NCI-H1092 treated with DMSO at 0.1 percent for 48 hours (cell line): ENCODE measurements at regions not wholly inside any gene's neighbourhood (a gene's known extent, or its start where the extent isn't known, plus 50 kb on each side); places are given as distances from the start of the nearest gene placed in this dataset.

Experiments
- DNase-seq: peaks from one replicate; lab custom pipeline; 2025; lab: John Stamatoyannopoulos, UW

DNA sequence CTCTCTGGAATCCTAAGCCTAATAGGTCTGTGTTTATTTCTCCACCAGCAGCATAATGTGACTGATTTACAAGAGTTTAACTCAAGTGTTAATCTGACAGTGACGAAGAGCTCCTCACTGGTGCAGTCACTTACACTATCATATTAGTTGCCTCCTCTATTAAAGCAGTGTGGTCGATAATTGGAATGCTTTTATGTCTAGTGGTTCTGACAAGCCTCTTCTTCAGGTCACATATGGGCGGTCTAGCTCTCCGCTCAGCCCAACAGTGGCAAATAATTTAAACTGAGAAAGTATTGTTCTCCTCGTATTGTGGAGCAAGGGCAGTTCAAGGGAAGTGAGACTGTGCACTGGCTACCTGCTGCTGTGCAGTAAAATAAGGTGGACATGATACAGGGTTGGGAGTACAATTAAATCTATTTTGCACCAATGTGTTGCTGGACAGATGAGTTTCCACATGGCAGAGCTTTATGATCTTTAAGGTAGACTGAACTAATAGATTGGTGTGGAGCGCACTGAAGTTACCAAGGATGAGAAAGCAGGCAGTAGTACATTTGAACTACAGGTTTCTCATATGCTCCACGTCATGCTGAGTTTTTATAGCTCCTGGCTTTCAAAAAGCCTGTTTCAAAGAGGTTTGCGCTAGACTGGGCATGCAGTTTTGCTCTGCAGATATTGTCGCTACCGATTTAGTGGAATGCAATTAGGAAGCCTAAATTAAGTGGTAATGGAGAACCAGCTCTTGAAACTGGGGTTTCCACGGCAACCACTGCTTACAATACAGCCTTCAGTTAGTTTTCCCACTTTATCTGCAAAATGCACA lies 151.7 kb upstream of the POU3F3 start:
- peak; percentile 74 for DNase-seq

GRCh38 chr2:104703669-104704068 lies 150.2 kb upstream of the POU3F3 start:
- no peak for DNase-seq

- no peak for DNase-seq
Measured at GRCh38 chr2:104704496-104705245, 149.2 kb upstream of the POU3F3 start.

- no peak for DNase-seq
Measured at GRCh38 chr2:104707056-104707455, 146.9 kb upstream of the POU3F3 start.

DNA sequence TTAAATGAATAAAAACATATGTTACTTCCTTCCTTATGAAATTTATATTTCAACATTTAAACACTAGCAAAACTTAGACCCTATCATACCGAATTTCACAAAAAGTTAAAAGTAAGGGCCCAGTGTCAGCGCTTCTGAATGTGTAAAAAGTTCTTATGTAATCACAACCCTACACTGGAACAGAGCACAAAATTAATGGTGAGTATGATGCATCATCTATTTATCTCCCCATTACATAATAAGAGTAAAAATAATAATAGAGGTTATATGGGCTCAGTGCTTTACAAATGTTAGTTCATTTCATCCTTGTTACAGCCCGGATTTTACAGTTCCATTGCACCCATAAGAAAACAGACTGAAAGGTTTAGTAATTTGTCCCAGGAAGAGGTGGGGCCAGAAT lies 144.9 kb upstream of the POU3F3 start:
- no peak for DNase-seq

DNA sequence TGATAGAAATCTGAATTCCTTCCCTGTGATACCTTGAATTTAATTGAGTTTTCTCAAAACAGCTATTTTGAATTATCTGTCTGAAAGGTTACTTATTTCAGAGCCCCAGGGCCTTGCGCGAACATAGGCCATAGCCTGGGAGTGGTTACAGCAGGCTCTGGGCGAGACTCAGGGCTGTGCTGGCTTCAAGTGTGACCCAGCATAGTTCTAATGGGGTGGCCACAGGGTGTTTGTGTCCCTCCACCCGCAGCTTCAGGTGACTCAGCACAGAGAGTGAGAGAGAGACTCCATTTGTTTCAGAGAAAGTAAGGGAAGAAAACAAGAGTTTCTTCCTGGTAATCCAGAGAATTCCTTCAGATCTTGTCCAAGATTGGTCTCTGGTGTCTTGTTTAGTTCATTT lies 137.9 kb upstream of the POU3F3 start:
- DNase-seq: no peak

DNA sequence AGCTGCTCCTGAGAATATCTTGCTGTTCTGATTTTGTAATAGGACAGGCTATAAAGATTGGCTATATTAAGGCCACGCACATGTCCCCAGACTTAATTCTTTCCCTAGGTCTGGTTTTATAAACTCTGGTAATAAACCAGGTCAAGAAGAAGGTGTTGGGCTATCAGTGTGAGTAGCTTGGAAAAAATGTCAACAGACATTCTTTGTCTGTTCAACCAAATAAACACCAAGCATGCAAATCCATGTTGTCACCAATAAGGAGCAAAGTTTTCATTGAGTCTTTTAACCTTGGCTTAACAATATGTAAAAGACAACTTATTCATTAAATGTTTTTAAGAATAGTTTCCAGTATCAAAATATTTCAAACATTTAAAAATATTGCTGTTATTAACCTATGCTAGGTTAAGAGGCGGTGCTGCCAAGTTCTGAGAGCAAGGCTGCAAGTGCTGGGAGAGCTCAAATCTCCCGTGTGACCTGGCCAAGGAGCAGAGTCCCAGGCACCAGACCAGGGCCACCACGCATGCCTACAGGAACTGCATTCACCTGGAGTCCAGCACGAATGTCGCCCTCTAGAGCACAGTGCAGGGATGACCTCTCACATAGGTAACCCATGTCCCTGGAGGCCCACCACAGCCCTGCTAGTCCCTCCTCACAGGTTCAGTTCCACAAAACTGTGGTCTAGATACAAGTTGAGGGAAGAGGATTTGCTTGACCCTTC lies 120.5 kb upstream of the POU3F3 start:
- DNase-seq: no peak

DNA sequence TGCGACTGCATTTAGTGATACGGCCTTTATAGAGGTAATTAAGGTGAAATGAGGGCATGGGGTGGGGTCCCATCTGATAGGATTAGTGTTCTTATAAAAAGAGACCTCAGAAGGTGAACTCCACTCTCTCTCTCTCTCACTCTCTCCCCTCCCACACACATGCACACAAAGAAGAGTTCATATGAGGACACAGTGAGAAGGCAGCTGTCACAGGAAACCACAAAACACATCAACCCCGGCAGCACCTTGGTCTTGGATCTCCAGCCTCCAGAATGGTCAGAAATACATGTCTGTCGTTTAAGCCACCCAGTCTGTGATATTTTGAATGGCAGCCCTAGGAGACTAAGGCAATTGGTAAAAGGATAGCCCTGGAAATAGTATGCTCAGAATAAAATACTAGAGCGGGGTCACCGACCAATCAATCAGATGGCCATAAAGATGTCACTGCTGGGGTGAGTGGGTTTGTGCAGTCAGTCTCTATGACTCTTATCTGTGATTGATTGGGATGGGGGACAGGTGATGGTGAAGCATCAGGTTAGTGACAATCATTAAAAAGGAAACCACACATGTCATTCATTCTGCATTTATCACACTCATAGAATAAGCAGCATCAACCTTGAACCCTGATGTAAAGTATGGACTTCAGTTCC lies 118.9 kb upstream of the POU3F3 start:
- no peak for DNase-seq

GRCh38 chr2:104736026-104736425 lies 117.9 kb upstream of the POU3F3 start:
- no peak for DNase-seq

- no peak for DNase-seq
Measured at GRCh38 chr2:104741860-104742259, 112.1 kb upstream of the POU3F3 start.

DNA sequence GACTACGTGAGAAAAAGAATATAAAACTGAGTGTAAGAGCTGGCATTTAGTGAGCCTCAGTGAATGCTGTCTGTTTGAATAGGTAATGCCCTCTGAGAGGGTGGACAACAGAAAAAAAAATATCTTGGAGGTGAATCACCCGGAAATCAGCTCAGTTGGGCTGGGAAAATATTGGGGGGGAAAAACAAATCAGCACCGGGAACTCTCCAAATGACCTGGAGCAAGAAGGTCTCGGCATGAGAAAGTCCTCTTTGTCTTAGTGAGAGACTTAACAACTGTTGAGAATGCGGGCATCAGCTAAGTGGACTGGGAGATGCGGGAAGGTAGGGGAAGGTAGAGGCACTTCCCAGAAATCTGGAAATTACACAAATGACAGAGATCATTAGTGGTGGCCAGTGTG lies 109.4 kb upstream of the POU3F3 start:
- no peak for DNase-seq

DNA sequence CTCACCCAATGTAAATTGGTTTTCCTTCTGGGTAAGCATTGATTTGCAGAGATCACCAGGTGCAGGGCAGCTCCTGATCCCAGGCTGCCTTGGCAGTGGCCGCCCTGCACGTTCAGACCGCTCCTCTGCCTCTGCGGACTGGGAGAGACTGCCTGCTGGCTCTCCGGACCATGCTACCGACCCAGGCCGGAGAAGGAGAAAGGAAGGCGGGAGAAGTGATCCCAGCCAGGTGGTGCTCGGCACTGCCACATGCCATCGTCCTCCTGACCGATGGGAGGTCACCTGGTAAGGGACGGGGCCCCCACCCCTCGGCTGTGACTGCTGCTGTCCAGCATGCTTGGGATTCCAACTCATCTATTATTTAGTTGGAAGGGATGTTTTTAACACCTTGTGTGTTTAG lies 108.1 kb upstream of the POU3F3 start:
- DNase-seq: no peak

GRCh38 chr2:104746299-104746698 lies 107.6 kb upstream of the POU3F3 start:
- DNase-seq: no peak

- no peak for DNase-seq
Measured at GRCh38 chr2:104746858-104747257, 107.1 kb upstream of the POU3F3 start.

- no peak for DNase-seq
Measured at GRCh38 chr2:104749856-104750460, 104.0 kb upstream of the POU3F3 start.

DNA sequence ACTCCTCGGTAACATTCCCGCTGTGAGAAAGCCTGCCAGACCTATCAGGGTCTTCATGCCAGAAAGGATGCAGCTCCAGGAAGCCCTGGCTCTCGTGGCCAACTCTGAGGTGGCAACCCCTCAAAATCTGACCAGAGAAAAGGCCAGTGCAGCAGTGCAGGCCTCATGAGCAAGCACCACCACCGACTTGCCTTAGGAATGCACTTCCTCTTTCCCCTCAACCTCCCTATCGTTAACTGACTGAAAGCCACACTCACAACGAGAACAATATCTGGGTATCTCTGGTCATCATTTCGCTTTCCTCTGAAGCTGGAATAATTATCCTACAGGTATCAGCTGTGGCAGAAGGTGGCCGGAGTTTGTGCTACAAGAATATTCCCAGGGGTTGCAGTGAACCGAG lies 101.4 kb upstream of the POU3F3 start:
- no peak for DNase-seq

- DNase-seq: no peak
Measured at GRCh38 chr2:104755026-104755878, 98.7 kb upstream of the POU3F3 start.

- DNase-seq: no peak
Measured at GRCh38 chr2:104756118-104756517, 97.8 kb upstream of the POU3F3 start.

DNA sequence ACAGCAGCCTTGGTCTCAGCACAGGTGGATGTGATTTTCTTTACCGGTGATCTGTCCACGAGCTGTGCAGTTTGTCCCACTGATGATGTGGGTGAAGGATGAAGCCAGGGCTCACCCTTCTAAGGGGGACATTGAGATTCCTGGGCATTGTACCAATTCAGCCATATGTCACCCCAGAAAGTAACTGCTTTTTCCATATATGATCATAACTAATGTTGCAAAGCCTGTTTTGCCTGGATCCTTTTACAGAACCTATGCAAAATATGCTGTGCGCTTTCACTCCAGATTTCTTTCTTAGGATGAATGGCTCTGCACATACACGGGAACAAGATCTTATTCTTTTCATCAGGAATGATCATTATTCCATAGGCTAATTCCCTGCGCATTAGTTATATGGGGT lies 96.9 kb upstream of the POU3F3 start:
- DNase-seq: no peak

DNA sequence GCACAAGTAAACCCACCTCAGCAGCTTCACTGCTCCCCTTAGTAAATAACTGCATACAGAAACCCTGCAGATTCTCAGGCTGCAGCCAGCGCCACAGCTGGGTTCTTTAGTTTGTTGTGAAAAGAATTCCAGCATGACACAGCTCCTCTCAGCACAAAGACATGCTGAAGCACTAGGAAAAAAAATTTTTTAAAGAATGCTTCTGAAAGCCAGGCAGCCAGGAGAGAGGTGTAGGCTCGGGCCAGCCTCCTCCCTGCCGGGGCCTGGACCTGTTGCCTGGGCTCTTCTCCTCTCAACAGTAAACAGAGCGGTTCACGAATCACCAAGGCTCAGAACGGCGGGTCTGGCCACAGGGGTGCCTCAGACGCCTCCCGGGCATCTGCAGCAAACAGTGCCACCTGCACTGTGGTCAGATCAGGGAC lies 95.7 kb upstream of the POU3F3 start:
- DNase-seq: peak; percentile 22

- no peak for DNase-seq
Measured at GRCh38 chr2:104762031-104762430, 91.9 kb upstream of the POU3F3 start.
